ENCODE measurements at regions not wholly inside any gene's neighbourhood (a gene's known extent, or its start where the extent isn't known, plus 50 kb on each side); places are given as distances from the start of the nearest gene placed in this dataset.

DNA sequence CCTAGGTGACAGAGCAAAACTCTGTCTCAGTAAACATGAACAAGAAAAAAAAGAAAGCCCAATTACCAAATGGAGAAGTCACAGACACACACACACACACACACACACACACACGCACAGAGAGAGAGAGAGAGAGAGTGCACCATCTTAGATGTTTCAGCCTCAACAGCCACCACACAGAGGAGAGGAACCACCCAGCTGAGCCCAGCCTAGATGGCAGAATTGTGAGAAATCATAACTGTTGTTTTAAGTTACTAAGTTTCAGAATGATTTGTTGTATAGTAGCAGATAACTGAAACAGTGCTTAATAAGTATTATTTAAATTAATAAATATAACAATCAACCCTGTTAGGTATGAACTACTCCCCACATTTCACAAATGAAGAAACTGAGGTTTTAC lies 321.2 kb downstream of the ZNF621 start:
- TF ChIP-seq, protein P1, sequence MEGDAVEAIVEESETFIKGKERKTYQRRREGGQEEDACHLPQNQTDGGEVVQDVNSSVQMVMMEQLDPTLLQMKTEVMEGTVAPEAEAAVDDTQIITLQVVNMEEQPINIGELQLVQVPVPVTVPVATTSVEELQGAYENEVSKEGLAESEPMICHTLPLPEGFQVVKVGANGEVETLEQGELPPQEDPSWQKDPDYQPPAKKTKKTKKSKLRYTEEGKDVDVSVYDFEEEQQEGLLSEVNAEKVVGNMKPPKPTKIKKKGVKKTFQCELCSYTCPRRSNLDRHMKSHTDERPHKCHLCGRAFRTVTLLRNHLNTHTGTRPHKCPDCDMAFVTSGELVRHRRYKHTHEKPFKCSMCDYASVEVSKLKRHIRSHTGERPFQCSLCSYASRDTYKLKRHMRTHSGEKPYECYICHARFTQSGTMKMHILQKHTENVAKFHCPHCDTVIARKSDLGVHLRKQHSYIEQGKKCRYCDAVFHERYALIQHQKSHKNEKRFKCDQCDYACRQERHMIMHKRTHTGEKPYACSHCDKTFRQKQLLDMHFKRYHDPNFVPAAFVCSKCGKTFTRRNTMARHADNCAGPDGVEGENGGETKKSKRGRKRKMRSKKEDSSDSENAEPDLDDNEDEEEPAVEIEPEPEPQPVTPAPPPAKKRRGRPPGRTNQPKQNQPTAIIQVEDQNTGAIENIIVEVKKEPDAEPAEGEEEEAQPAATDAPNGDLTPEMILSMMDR (IDR thresholded peaks at IDR 0.05) = no peak
- no peak for TF ChIP-seq ZFX (IDR thresholded peaks at IDR 0.05; ENCODE audit: borderline replicate concordance)
- H3K27ac ChIP-seq = no peak overlapping the region

DNA sequence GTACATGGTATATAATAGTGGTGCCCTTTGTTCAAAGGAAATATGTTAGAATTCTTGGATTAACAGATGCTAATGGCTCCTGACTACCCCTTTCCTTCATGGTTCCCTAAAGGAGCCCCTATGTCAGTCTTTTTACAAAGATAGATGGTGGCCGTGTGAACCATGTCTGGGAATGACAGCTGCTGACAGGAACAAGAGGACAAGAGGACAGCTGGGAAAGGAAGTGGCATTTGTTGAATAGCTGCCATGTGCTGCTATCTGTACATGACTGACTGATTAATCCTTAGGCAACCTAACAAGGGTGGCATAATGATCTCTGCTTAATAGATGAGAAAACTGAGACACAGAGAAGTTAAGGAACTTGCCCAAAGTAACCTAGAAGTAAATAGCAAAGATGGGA lies 321.7 kb downstream of the ZNF621 start:
- H3K27ac ChIP-seq = no peak overlapping the region

DNA sequence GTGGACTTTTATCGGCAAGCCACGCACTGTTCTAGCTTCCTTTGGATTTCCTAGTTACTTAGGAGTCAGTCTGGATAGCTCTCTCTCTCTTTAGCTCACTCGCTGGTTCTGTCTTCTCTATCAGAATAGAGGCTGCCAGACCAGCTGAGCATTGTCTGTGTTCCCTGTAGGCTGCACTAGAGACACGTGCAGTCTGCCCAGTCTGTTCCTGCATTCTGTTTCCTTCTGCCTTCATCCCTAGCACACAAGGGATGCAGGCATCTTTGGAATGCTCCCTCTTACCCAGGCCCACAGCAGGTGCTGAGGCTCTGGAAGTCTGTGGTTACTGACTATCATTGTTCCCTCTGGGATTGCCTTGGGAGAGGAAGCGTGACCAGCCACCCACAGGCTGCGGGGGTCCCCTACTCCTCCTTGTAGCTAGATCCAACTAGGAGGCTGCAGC lies 322.8 kb downstream of the ZNF621 start:
- no peak for TF ChIP-seq ZFX (IDR thresholded peaks at IDR 0.05; ENCODE audit: borderline replicate concordance)
- TF ChIP-seq, protein P1 (IDR thresholded peaks at IDR 0.05) = no peak
- H3K27ac ChIP-seq = no peak overlapping the region

More for the DNA sequence above, 321.7 kb downstream of the ZNF621 start:
- no peak for TF ChIP-seq ZFX (IDR thresholded peaks at IDR 0.05; ENCODE audit: borderline replicate concordance)
- TF ChIP-seq, protein P1 (IDR thresholded peaks at IDR 0.05) = no peak

DNA sequence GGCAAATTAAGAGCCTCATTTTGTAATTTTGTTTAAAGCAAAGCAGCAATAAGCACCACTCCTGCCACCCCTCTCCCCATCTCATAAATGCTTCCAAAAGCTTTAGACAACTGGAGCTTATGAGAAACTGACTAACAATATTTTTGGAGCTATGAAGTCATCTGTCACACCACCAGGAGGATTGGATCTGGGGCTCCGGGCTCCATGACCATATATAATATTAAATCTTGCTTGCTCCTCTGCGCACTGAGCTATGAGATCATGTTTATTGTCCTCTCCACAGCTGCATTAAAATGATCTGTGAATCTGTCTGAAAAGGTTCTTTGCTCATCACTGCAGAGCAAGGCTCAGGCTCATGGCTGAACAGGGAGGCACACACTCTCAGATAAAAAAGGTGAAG lies 323.7 kb downstream of the ZNF621 start:
- TF ChIP-seq, protein P1 (IDR thresholded peaks at IDR 0.05) = no peak
- TF ChIP-seq ZFX (IDR thresholded peaks at IDR 0.05; ENCODE audit: borderline replicate concordance) = no peak

DNA sequence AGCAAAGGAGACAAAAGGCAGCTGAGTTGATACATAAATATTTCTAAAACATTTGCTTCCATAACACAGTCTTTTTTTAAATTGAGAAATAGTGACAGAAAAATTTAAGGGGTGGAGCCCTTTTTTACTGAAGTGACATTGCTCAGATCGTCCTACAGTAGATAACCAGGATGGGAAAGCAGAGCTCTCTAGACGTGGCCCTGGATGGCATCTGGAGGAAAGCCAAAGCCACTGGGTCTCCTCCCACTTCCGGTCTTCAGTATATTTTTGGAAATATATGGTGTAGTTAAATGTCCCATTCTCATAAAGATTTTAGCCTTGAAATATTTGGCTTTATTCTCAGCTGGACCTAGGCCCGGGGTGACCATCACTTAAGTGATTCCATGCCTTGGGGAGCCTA lies 326.1 kb downstream of the ZNF621 start:
- H3K27ac ChIP-seq = no peak overlapping the region
- no peak for TF ChIP-seq ZFX (IDR thresholded peaks at IDR 0.05; ENCODE audit: borderline replicate concordance)
- TF ChIP-seq, protein P1 (IDR thresholded peaks at IDR 0.05) = no peak

More for the DNA sequence above, 323.7 kb downstream of the ZNF621 start:
- no peak overlapping the region for H3K27ac ChIP-seq

DNA sequence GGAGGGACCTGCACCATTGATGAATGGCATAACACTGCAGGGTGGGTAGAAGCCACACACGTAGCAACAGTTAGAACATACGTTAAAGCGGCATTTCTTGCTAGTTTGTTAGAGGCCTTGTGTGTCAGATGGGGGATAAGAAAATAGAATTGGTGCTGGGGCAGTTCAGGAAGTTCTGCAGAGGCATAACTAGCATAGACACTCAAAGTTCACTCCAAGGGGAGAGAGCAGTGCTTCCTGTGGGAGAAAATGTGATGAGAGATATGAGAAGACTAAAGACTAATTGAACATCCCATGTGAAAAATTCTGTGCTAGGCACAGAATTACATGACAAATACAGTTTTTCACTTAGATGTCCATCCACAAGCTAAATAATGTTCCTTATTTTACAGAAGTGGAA lies 327.1 kb downstream of the ZNF621 start:
- no peak overlapping the region for H3K27ac ChIP-seq
- TF ChIP-seq ZFX (IDR thresholded peaks at IDR 0.05; ENCODE audit: borderline replicate concordance) = no peak
- TF ChIP-seq, protein P1 (IDR thresholded peaks at IDR 0.05) = no peak

DNA sequence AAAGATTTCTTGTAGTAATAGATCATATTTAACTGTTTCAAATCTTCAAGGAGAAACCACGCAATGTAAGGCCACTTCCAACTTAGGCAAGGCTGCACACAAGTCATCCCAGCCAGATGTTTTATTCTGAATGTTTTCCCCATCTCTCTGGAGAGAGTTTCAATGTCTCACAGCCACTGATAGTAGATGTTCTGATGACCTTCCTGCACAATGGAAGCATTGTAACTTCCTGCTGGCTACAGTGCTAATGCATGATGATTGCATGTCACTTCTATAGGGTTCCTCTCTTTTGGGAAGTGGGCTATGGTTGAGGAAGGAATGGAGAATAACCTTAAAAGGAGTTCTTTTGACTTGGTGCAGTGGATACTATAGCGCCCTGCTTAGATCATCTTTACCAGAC lies 328.0 kb downstream of the ZNF621 start:
- no peak for TF ChIP-seq ZFX (IDR thresholded peaks at IDR 0.05; ENCODE audit: borderline replicate concordance)
- TF ChIP-seq, protein P1 (IDR thresholded peaks at IDR 0.05) = no peak
- H3K27ac ChIP-seq = no peak overlapping the region
